K562 (cell line): ENCODE measurements at regions not wholly inside any gene's neighbourhood (a gene's known extent, or its start where the extent isn't known, plus 50 kb on each side); places are given as distances from the start of the nearest gene placed in this dataset.

Source experiments
- ARNT ChIP-seq, 2 experiments: fragments of 450-650 bp; IDR thresholded peaks; 2 replicates each; pipeline ENCODE4 v1.6.1; 2016; ENCODE audit warnings: mild to moderate bottlenecking in 1 of 2
- CBX1 ChIP-seq: sonication (generic); IDR thresholded peaks from 2 replicates; pipeline ENCODE4 v1.6.1; 2016; ENCODE audit warnings: antibody characterized with exemption, low read depth, mild to moderate bottlenecking
- CXXC5 ChIP-seq: fragments of 250-450 bp; sonication (Bioruptor Pico); IDR thresholded peaks from 2 replicates; pipeline ENCODE4 v1.8.0; 2022; ENCODE audit warnings: inconsistent platforms, mild to moderate bottlenecking, moderate library complexity
- DNMT1 ChIP-seq: fragments of 450-650 bp; IDR thresholded peaks from 2 replicates; pipeline ENCODE4 v1.6.1; 2016; ENCODE audit warnings: antibody characterized with exemption, mild to moderate bottlenecking
- SAFB ChIP-seq: fragments of 200-400 bp; formaldehyde crosslinking; IDR thresholded peaks from 2 replicates; pipeline ENCODE4 v1.6.1; 2017; ENCODE audit warnings: low read depth, low read length, borderline replicate concordance
- TRIM28 ChIP-seq: fragments of 450-650 bp; IDR thresholded peaks from 2 replicates; pipeline ENCODE4 v1.6.1; 2017
- ZC3H11A ChIP-seq: IDR thresholded peaks from 2 replicates; pipeline ENCODE4 v1.6.1; 2012; ENCODE audit warnings: low read depth, low read length, improper control_type of control experiment
- ZNF561 ChIP-seq: fragments of 450-650 bp; formaldehyde crosslinking; conservative IDR thresholded peaks from 2 replicates; pipeline ENCODE4 v1.4.0; 2020; ENCODE audit warnings: mild to moderate bottlenecking, moderate library complexity
- ZNF766 ChIP-seq: fragments of 200-800 bp; sonication (Bioruptor generic); conservative IDR thresholded peaks from 2 replicates; pipeline ENCODE4 v1.6.1; 2016; ENCODE audit warnings: missing genetic modification characterization, missing compliant biosample characterization
- TF ChIP-seq, protein P1 (sequence below): fragments of 450-650 bp; IDR thresholded peaks from 2 replicates; pipeline ENCODE4 v1.6.1; 2016; ENCODE audit warnings: antibody characterized with exemption
- TF ChIP-seq, protein P2 (sequence below): fragments of 250-450 bp; sonication (Bioruptor Pico); IDR thresholded peaks from 2 replicates; pipeline ENCODE4 v1.9.0; 2021; ENCODE audit warnings: mild to moderate bottlenecking
- TF ChIP-seq, protein P3 (sequence below), 2 experiments: fragments of 250-450 bp in 1 of 2; fragments of 450-650 bp in 1 of 2; sonication (Bioruptor Pico) in 1 of 2; IDR thresholded peaks; 2 replicates each; pipeline versions ENCODE4 v1.6.1 to v1.8.0; 2016 to 2021; ENCODE audit warnings: mild to moderate bottlenecking in 2 of 2, moderate library complexity in 2 of 2, missing compliant biosample characterization in 1 of 2, missing genetic modification characterization in 1 of 2
- TF ChIP-seq, protein P4 (sequence below): fragments of 200-800 bp; sonication (Bioruptor generic); IDR thresholded peaks from 2 replicates; pipeline ENCODE4 v1.6.1; 2017; ENCODE audit warnings: missing genetic modification characterization, missing compliant biosample characterization
- TF ChIP-seq, protein P5 (sequence below): fragments of 200-400 bp; formaldehyde crosslinking; IDR thresholded peaks from 2 replicates; pipeline ENCODE4 v1.6.1; 2017; ENCODE audit warnings: mild to moderate bottlenecking, low read depth, low read length, moderate library complexity
- TF ChIP-seq, protein P6 (sequence below): sonication (generic); formaldehyde crosslinking; IDR thresholded peaks from 2 replicates; pipeline ENCODE4 v1.8.1; 2023; ENCODE audit warnings: mild to moderate bottlenecking, missing genetic modification reagents
- TF ChIP-seq, protein P7 (sequence below): fragments of 450-650 bp; IDR thresholded peaks from 2 replicates; pipeline ENCODE4 v1.6.1; 2016
- TF ChIP-seq, protein P8 (sequence below): IDR thresholded peaks from 2 replicates; pipeline ENCODE4 v1.6.1; 2012; ENCODE audit warnings: low read depth, low read length, improper control_type of control experiment, borderline replicate concordance

DNA sequence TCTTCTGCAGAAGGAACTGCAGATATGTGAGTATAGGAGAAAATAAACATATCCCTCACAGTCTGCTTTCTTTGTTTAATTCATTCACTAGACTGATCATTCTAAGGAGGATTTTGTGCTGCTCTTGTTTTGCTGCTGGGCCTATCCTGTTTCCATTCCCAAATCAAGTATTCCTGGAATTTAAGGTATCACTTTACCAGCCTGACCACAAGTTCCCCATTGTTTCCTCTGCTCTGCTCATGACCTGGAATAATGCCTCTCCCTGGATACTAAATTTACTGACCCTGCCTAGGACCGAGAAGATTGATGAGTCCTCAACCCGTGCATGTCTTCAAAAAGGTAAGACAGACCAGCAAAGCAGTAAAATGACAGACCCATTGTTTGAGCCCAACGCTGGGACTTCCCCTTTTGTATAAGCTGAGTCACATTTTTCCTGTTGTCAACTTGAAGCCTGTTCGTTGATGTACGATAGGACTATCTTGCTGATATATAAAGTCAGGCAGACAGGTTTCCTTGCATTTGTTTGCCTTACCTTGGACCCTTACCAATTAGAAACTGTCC, 85.5 kb upstream of the TET2 start (continued):
- TF ChIP-seq, protein P1, sequence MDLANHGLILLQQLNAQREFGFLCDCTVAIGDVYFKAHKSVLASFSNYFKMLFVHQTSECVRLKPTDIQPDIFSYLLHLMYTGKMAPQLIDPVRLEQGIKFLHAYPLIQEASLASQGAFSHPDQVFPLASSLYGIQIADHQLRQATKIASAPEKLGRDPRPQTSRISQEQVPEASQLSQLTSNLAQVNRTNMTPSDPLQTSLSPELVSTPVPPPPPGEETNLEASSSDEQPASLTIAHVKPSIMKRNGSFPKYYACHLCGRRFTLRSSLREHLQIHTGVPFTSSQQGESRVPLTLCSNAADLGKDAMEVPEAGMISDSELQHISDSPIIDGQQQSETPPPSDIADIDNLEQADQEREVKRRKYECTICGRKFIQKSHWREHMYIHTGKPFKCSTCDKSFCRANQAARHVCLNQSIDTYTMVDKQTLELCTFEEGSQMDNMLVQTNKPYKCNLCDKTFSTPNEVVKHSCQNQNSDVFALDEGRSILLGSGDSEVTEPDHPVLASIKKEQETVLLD = no peak
- no peak for TF ChIP-seq SAFB
- TF ChIP-seq ZNF561 (CRISPR knock-in tag) = no peak
- no peak for TF ChIP-seq CBX1
- no peak for TF ChIP-seq DNMT1
- TF ChIP-seq, protein P2, sequence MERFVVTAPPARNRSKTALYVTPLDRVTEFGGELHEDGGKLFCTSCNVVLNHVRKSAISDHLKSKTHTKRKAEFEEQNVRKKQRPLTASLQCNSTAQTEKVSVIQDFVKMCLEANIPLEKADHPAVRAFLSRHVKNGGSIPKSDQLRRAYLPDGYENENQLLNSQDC (CRISPR knock-in tag) = no peak
- TF ChIP-seq, protein P3, sequence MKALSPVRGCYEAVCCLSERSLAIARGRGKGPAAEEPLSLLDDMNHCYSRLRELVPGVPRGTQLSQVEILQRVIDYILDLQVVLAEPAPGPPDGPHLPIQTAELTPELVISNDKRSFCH (CRISPR knock-in tag; IDR thresholded peaks at IDR 0.05) = no peak
- TF ChIP-seq, protein P3 (tag; IDR thresholded peaks at IDR 0.05) = no peak
- TF ChIP-seq, protein P4, sequence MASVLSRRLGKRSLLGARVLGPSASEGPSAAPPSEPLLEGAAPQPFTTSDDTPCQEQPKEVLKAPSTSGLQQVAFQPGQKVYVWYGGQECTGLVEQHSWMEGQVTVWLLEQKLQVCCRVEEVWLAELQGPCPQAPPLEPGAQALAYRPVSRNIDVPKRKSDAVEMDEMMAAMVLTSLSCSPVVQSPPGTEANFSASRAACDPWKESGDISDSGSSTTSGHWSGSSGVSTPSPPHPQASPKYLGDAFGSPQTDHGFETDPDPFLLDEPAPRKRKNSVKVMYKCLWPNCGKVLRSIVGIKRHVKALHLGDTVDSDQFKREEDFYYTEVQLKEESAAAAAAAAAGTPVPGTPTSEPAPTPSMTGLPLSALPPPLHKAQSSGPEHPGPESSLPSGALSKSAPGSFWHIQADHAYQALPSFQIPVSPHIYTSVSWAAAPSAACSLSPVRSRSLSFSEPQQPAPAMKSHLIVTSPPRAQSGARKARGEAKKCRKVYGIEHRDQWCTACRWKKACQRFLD (CRISPR knock-in tag) = no peak
- TF ChIP-seq, protein P5, sequence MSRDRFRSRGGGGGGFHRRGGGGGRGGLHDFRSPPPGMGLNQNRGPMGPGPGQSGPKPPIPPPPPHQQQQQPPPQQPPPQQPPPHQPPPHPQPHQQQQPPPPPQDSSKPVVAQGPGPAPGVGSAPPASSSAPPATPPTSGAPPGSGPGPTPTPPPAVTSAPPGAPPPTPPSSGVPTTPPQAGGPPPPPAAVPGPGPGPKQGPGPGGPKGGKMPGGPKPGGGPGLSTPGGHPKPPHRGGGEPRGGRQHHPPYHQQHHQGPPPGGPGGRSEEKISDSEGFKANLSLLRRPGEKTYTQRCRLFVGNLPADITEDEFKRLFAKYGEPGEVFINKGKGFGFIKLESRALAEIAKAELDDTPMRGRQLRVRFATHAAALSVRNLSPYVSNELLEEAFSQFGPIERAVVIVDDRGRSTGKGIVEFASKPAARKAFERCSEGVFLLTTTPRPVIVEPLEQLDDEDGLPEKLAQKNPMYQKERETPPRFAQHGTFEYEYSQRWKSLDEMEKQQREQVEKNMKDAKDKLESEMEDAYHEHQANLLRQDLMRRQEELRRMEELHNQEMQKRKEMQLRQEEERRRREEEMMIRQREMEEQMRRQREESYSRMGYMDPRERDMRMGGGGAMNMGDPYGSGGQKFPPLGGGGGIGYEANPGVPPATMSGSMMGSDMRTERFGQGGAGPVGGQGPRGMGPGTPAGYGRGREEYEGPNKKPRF = no peak
- TF ChIP-seq TRIM28 = no peak
- TF ChIP-seq, protein P6, sequence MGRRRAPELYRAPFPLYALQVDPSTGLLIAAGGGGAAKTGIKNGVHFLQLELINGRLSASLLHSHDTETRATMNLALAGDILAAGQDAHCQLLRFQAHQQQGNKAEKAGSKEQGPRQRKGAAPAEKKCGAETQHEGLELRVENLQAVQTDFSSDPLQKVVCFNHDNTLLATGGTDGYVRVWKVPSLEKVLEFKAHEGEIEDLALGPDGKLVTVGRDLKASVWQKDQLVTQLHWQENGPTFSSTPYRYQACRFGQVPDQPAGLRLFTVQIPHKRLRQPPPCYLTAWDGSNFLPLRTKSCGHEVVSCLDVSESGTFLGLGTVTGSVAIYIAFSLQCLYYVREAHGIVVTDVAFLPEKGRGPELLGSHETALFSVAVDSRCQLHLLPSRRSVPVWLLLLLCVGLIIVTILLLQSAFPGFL = no peak
- TF ChIP-seq, protein P7, sequence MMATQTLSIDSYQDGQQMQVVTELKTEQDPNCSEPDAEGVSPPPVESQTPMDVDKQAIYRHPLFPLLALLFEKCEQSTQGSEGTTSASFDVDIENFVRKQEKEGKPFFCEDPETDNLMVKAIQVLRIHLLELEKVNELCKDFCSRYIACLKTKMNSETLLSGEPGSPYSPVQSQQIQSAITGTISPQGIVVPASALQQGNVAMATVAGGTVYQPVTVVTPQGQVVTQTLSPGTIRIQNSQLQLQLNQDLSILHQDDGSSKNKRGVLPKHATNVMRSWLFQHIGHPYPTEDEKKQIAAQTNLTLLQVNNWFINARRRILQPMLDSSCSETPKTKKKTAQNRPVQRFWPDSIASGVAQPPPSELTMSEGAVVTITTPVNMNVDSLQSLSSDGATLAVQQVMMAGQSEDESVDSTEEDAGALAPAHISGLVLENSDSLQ = peak; percentile 46; the same call in 1 of the 2 replicates
- TF ChIP-seq CXXC5 (CRISPR knock-in tag) = no peak
- TF ChIP-seq, protein P8, sequence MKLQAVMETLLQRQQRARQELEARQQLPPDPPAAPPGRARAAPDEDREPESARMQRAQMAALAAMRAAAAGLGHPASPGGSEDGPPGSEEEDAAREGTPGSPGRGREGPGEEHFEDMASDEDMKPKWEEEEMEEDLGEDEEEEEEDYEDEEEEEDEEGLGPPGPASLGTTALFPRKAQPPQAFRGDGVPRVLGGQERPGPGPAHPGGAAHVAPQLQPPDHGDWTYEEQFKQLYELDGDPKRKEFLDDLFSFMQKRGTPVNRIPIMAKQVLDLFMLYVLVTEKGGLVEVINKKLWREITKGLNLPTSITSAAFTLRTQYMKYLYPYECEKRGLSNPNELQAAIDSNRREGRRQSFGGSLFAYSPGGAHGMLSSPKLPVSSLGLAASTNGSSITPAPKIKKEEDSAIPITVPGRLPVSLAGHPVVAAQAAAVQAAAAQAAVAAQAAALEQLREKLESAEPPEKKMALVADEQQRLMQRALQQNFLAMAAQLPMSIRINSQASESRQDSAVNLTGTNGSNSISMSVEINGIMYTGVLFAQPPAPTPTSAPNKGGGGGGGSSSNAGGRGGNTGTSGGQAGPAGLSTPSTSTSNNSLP = no peak
- no peak for TF ChIP-seq ZC3H11A
- TF ChIP-seq ARNT (IDR thresholded peaks at IDR 0.05) = no peak
- TF ChIP-seq ZNF766 (CRISPR knock-in tag) = peak; percentile 56; the same call in 1 of the 2 replicates
